HG03066 (cell line): ENCODE measurements at regions not wholly inside any gene's neighbourhood (a gene's known extent, or its start where the extent isn't known, plus 50 kb on each side); places are given as distances from the start of the nearest gene placed in this dataset.

Source experiments
- ATAC-seq: cut with Tn5 transposase; IDR thresholded peaks from one replicate; pipeline ENCODE4 v1.9.1; 2021; ENCODE audit warnings: low read depth; ENCODE audit not compliant: unreplicated experiment

DNA sequence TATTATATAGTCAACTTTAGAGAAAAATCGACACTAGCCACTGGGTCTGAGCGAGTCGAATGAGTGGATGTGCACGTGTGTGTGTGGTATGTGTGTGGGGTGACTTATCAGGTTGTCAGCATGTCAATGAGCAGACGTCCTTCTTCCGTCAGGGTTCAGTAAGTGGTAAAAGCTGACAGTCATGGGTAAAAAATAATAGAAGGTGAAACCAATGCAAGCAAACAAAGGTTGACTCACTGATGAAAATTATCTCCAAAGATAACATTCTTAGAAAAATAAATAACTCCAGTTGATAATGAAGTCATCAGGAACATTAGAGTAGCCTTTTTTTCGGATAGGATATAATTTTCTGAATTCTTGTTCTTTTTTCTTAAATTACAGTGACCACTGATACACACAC, 243.8 kb upstream of the FOXQ1 start:
- ATAC-seq, result no peak

DNA sequence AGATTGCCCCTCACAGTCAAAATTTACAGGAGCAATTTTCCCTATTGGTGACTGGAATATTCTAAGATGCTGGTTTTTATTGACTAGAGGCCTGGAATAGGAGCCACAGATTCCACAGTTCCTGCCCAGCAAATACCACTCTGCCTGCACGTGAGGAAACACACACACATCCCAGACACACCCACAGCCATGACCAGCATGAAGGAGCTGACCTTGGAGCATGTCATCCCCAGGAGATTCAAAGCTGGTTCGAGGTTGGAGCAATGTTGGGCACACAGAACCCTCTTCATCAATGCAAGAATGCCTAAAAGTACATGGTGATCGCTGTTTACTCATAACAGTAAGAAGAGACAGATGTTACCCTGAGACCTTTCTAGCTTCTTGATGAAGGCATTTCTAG, 244.6 kb upstream of the FOXQ1 start:
- ATAC-seq, result no peak

DNA sequence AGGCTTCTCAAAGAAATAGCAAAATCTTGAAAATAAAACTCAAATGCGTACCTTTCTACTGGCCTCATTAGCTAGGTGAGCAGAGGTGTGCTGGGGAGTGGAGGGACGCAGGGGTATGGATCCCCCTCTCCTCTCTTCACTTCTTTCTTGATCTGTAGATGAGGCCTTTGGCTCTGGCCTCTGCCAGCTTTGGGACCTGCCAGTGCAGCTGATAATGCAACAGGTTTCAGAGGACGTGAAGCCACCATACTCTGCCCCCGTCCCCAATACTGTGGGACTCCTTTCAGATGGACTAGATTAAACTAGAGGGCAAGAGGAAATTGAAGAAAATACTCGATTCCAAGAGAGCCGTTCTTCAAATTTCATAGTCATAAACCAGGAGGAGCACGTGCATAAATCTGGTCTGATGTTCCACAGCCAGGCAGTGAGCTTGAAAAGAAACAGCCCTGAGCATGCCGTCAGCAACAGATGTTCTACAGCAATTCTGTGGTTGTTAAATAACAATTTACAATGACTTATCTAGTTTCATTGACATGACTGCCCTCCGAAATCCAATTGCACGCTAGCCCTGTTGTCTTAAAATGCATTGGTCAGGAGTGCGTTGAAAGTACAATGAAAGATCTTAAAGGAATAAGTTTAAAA, 245.3 kb upstream of the FOXQ1 start:
- ATAC-seq, result no peak

DNA sequence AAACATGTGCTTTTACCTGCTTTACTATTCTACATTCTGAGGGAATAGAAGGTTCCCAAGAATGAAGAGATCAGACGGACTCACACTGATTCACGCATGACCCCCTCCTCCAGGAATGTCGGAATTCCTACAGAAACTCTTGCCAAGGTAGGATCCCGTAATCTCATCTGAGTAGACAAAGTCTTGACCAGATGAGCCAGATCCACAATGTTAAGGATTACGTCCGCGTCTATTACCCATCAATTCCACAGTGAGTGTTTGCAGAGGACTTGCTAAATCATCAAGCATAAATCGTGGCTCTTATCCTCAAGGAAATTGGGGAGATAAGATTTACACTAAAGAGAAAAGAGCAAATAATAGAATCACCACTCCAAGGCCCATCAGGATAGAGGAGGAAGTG, 245.9 kb upstream of the FOXQ1 start:
- ATAC-seq, result no peak

DNA sequence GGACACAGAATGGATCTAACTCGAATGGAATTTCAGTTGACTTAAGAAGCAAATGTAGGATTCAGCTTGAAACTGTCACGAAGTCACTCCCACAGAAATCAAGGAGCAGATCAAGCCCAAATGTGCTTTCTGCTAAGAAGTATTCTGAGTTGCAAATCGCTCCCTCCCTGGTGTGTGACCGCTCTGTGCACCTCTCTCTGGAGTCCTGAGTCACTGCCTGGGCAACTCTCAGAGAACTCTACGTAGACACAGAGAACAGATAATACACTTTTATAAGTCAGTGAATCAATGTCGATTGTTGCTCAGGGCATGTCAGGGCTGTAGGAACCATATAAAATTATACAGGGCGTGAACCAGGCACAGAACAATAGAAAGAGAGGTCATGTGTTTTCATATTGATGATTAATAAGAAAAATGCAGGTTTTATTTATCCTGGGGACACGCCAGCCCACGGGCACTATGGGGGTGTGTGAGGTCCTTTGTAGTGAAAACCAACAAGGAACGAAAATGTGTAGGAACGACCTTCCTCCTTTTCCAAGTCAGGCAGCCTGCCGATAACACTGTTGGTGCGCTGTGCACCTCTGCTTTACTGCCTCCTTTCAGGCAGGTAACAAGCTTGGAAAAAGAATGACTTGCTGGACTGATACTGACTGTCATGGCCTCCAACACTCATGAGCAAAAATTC, 248.1 kb upstream of the FOXQ1 start:
- no peak for ATAC-seq

DNA sequence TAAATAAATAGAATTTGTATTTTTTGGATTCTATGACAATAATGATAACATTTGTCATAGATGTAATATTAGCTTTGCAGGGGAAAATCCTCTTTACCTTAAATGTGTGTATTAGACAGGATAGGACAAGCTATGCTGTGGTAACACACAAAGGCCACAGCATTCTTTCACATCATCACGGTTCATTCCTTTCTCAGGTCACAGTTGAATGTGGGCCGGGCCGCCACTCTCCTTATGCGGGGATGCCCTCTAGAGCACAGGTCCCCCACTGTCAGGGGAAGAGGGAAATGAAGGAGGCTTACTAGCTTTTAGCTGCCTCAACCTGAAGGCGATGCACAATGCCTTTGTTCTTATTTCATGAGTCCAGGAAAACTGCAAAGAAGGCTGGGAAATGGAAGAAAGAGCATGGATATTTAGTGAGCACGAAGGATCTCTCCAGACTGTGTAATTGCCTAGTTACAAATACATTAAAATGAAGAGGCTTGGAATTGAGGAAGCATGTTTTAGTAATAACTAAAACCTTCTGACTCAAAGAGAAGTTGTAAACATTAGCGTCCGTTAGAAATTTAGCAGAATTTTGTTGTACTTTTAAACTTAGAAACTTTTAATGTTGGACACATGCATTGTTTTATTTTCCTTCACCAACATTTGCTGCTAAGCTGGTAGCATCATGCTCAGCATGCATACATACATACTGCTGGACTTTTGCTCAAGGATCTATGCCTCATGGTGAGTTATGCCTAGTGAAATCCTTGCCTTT, 248.9 kb upstream of the FOXQ1 start:
- no peak for ATAC-seq

DNA sequence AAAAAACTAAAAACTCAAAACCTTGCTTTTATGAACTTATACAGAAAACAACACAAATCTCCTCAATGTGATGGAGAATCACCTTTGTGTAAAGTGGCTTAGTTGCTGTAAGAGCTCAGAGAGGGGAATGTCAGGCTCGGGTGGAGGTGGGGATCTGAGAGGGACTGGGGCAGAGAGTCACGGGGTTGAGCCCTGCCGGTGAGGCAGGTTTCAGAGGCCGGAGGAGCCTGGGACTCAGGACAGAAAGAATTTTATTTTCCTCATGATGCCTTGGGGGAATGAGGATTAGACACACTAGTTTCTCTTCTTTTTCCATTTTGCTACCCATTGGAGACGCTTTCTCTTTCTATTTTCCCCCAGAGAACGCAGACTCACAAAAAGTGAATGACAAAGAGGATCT, 252.3 kb upstream of the FOXQ1 start:
- no peak for ATAC-seq

DNA sequence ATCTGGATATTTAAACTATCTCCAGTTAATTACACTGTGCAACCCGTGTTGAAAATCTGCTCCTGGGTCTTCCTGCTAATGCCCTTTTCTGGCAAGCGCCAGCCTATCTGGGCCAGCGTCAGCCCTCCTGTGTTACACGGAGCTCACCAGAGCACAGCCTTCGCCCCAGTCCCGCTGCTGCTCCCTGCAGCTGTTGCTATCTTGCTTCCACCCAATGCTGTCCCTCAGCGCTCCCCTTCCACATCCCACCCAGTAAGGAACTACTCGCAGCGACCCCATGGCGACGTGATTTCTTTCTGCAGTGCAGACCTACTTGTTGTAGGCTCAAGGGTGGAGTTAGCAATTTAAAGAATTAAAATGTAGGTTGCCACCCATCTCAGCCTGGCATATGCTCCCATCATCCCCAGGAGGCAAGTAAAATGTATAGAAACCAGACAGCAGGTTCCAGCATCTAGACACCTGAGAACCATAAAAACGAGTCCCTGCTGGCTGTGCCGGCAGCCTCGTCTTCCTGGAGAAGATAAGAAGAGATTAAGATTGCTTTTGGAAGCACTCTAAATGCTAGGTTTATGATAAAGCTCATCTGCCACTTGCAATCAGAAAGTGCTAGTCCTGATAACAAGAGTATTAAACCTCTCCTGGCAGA, 254.3 kb upstream of the FOXQ1 start:
- ATAC-seq, result no peak

DNA sequence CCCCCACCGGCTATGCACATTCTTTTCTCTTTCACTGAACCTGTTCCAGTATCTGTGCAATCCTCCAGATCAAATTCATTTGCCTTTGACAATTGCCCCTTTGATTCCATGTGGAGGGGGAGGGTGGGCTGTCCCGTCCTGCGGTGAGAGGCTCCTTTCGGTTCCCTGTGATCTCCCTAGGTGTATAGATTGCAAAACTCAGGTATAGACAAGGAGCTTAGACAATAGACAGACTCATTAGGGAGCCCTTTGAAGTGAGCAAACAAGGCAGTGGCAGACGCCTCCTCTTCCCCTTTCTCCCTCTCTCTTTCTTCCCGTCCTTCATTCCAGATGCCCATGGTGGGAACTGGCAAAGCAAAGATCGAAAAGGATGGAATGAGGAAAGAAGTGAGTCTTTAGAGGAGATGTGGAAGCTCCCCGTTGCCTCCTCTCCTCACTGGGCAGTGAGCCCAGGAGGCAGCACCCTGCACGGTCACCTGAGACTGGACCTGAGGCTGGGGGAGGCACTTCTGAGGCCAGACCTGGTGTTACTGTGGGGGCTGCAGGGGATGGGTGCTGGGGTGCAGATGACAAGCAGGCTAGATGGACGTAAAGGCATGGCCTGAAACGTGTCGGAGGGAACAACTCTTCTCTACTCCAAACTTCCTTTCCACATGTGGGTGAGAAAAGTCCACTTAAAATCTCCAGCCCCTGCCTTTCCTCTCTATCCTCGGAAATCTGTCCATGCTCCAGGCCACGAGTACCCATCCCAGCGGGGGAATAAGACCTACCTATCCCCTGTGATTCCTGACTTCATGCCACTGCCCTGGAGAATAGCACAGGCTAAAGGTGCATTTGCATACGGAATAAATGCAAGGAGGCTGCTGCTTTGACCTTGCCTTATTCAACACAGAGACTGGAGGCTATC, 256.6 kb upstream of the FOXQ1 start:
- ATAC-seq, result no peak

DNA sequence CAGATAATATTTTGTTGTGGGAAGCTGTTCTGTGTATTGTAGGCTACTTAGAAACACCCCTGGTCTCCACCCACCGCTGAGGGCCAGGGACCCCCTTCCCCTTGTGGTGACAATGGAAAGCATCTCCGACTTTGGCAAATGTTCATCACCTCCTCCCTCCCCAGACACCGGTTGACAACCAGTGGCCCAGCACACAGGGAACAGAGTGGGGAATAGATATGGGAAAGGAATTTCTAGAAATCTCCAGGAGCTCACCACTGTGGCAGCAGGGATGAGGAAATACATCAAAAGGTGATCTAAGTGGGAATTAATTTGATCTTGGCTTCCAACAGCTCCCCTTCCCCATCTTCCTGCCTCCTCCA, 257.3 kb upstream of the FOXQ1 start:
- ATAC-seq, result no peak

DNA sequence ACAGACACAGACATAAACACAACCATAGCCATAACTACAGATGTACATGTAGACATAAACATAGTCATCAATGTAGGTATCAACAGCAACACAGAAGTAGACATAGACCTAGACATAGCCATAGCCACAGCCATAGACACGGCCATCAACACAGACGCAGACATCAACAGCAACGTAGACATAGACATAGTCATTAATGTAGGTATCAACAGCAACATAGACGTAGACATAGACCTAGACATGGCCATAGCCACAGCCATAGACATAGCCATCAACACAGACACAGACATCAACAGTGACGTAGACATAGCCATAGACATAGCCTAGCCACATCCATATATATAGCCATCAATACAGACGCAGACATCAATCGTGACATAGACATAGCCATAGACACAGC, 258.3 kb upstream of the FOXQ1 start:
- ATAC-seq, result no peak

DNA sequence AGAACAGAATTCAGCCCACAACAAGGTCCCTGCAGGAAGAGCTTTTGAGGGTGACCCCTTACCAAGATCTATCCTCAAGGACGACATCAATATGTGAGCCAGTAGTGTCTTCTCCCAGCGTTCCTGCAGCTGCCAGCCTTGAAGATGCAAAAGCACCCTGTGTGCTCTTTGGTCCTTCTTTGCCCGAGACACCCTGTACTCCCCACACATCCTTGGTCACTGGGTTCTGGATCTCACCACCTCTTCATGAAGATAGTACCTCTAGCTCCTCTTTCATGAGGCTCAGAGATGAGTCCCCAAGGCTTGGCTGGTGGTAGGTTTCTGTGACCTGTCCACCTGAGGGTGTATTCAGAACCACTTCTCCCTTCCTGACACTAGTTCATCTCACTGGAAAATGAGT, 259.6 kb upstream of the FOXQ1 start:
- no peak for ATAC-seq

DNA sequence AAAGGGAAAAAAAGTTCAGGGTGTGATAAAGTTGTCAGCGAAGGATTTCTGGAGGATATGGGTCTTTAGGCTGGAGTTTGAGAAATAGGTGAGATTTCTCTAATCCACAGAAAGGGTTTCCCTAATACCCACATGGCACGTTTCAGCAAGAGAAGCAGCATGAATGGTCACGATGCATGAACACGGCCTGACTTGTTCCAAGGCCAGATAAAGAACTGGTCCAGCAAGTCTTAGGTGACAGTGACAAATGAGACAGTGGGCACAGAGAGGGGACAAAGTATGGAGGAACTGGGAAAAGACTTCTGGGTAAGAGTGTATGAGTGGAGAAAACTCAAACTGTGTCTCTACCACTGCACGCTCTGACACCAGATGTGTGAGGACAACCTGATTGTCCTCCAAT, 262.0 kb upstream of the FOXQ1 start:
- no peak for ATAC-seq

DNA sequence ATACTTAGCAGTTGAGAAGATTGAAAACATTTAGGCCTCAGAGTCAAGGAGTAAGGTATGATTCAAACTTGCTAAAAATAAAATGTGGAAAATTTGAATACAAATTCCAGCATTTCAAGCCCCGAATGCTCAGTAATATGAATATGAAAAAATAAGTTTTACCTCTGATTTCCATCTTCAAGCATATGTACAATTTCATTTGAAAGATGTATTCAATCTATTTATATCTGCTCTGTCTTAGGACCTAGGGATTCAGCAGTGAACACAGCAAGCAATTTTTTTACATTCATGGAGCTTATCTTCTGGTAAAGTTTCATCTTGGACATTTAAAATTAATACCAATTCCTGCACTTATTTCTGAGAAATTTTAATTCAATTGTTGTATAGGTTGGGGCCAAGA, 262.7 kb upstream of the FOXQ1 start:
- ATAC-seq, result no peak

DNA sequence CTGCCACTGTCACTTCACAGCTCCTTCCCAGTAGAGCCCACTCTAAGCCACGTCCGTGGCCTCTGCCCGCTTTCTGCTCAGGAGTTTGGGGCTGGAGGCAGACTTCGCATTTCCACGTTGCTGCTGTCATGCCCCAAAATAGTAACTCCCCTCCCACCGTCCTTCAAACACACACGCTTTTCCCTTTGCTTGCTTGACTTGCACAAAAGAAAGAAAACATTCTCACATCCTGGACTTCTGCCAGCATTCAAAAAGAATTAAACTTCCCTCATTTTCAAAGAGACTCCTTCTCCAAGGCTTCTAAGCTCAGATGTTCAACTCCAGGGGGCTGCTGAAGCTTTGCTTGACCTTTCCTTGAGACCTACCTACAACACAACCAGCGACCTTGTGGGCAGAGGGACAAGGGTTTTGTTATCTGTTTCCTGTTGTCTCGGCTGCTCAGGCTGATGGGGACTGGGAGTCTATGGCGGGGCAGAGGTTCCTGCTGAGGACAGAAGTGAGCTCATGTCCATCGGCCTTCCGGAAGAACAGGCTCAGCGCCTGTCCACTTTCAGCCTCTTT, 263.8 kb upstream of the FOXQ1 start:
- no peak for ATAC-seq

DNA sequence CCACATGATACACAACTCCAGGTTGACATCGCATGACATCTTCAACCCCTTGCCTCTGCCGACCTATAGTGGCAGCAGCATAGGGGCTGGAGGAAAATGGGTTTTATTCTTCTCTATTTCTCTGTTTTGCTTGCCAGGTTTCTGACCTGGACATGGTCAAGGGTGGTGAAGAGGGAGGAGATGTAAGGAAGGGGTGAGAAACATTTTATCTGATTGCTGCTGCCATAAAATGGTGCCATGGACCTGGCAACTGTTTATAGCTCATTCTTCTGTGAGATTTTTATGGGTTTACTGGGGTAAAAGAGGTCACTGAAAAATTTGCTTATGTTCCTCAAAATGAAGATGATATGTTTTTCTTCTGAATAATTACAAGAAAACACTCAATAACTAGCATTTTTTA, 266.7 kb upstream of the FOXQ1 start:
- no peak for ATAC-seq

DNA sequence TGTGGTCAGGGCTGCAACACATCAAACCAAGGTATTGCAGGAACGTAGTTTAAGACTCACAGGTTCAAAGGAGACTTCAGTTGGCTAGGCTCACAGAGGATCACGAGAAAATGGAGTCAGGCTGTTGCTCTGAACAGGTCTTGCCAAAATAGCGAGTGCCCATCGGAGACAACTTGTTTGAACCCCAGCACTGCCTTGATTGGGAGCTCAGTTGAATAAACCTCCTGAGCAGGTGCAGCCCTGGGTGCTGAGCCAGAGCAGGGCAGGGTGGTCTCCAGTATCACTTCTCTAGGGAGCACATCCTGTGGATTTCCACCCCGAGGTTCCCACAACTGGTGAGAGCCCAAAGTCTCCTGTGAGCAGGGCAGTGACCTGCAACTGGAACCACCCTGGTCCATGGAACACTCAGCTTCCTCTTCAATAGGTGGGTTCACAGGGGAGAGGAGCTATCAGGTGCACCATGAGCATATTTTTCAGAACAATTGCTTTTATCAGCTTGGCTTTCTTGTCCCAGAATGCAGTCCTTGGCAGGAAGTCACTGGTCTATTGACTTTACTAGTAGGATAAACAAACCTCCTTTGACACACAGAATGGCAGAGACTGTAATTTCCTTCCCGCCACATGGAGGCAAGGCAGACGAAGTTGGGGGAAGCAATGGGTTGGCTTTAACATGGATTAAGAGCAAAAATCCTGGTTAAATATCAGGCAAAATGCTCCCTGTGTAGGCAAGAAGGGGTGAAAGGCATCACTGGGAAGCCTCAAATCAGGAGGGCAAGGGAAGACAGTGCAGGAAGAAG, 267.7 kb upstream of the FOXQ1 start:
- no peak for ATAC-seq

DNA sequence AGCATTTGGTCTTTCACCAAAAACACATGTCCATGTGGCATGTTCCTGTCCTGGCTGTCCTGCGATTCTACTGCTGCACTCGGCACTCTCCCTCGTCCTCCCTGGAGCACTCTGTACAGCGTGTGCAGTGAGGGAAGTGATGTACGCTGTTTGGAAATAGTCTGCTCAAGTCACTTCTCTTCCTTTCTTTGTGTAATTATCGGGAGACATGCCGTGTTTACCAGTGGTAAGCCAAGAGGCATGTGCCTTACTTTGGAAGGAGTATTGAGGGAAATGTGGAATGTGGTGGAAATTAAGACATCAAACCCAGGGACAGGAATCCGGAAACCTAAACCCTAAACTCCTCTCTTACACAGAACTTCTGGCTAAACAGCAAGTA, 268.5 kb upstream of the FOXQ1 start:
- ATAC-seq, result no peak
